SW 1271 (cell line): ENCODE measurements at regions not wholly inside any gene's neighbourhood (a gene's known extent, or its start where the extent isn't known, plus 50 kb on each side); places are given as distances from the start of the nearest gene placed in this dataset.
"Not testable (repeated sequence)": the region's sequence is repeated elsewhere in the genome, so short reads cannot be mapped to it uniquely, and the experiment has no call there.

Source experiments
- DNase-seq, 2 experiments: peaks; one replicate each; lab custom pipeline; 2025; lab: John Stamatoyannopoulos, UW

DNA sequence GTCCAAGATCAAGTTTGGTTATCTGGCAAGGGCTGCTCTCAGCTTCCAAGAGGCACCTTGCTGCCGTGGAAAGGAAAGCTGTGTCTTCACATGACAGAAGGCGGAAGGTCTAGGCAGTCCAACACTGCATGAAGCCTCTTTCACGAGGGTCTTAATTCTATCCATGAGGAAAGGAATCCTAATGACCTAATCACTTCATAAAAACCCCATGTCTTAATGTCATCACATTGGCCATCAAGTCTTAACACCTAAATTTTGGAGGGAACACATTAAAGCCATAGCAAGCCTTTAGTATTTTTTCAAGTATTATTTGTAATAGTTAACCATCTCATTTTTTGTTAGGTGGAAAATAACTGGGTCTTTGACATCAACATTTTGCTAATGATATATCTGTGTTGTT is 858.3 kb downstream of the FLRT2 start:
- DNase-seq, result no peak

DNA sequence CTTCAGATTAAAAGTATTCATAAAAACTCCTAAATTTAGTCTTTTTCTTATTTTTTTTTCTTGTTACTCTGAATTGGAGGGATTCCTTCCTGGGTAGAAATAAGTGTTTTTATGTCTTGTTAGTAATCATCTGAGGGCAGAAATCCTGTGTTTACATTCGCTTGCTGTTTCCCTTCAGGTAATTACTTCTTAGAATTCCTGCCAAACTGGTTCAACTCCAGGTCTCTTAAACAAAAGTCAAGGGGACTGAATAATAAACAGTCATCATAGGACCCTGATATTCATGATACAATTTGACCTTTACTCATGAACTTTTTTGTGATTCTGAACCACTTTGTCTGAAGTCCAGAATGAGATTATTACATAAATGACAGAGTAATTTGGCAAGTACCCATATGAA is 843.9 kb downstream of the FLRT2 start:
- DNase-seq, result no peak

GRCh38 chr14:86372402-86372801 is 842.5 kb downstream of the FLRT2 start:
- no peak for DNase-seq

DNA sequence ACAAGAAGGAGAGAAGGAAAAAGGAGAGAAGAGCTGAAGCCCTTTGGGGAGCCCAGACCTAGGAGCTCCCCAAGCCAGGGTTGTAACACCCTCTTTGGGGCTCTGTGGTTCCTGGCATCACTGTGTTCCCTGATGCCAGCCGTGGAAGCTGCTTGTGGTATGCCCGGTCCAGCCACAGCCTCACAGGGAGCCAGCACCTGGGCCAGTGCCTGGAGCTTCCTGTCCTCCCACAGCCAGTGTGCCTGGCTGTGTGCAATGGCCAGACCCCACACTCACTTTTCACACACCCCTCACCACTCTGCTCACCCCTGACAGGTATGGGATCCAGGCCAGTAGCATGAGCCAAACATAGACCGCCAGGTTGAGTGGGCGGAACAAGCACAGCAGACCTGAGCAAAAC is 834.7 kb downstream of the FLRT2 start:
- DNase-seq, result no peak

DNA sequence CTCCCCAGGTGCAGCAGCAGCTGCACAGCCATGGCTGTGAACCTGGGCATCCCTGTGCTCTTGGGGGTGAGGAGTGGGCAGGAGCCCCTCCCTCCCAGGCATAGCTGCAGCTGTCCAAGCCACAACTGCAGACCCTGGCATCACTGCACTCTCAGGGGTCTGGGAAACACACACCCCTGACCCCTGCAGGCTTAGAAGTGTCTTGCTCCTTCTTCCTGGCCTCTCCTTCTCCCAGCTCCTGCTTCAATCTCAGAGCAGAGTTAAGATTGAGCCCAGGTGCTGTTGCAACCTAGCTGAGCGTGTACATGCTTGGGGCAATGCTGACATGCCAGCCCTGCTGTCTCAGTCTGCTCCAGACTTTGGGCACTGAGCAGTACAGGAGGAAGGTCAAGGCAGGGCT is 833.6 kb downstream of the FLRT2 start:
- no peak for DNase-seq

DNA sequence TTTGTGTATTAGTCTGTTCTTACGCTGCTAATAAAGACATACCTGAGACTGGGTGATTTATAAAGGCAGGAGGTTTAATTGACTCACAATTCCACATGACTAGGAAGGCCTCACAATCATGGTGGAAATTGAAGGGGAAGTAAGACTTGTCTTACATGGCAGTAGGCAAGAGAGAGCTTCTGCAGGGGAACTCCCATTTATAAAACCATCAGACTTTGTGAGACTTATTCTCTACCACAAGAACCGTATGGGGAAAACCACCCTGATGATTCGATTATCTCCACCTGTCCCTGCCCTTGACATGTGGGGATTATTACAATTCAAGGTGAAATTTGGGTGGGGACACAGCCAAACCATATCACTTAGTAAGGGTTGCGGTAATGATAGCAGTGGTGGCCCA is 833.1 kb downstream of the FLRT2 start:
- DNase-seq, result no peak

GRCh38 chr14:86357876-86358275 is 827.9 kb downstream of the FLRT2 start:
- DNase-seq, result no peak

DNA sequence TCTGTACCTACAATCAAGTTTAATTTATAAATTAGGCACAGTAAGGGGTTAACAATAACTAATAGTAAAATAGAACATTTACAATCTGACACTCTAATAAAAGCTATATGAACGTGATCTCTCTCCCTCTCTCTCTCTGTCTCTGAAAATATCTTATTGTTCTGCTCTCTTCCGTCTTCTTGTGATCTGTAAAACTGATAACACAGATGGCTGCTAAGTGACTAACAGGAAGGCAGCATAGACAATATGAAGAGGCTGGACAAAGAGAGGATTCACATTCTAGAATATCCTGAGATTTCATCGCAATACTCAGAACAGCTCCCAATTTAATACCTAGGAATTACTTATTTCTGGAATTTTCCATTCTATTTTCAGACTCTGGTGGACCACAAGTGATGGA is 827.2 kb downstream of the FLRT2 start:
- no peak for DNase-seq

- no peak for DNase-seq
These were observed 817.0 kb downstream of the FLRT2 start for GRCh38 chr14:86346818-86347384.

DNA sequence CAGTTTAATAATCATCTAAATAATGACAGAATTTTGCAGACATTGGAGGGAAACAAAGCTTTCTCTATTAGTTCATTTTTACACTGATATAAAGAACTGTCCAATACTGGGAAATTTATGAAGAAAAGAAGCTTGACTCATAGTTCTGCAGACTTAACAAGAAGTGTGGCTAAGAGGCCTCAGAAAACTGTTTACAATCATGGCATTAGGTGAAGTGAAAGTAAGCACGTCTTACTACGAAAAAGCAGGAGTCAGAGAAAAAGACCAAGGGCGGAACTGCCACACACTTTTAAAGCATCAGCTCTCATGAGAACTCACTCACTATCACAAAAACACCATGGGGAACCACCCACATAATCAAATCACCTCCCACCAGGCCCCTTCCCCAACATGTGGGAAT is 804.4 kb downstream of the FLRT2 start:
- no peak for DNase-seq

DNA sequence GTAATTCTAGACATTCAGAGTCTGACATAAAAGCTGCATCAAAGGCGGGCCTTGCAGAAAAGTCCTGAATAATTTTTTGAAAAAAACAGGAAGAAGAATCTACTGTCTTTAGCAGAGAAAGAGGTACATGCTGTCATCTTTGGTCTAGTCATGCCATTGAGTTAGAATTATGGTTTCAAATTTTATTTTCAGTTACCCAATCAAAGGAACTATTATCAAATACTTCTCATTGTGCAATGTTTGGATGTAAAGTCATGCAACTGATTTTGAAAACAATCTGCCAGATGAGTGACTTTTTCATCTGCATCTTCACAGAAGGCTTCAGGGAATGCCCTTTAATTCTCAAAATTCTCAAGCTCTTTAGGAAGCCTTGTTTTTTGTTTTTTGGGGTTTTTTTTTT is 803.5 kb downstream of the FLRT2 start:
- no peak for DNase-seq

DNA sequence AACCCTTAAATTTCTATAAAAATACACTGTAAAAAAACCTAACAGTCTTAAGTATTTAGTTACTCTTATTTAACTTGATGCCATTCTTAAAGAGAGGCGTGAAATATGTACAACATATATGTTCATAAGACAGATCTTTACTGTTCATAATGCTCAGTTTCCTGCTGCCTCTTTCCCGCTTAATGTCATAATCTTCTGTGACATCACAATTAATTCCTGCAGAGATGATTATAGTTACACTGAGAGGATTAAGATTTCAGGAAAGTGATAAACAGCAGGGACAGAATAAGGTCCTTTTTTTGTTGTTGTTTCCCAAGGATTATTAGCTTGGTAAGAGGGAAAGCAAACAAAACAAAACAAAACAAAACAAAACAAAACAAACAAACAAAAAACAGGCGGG is 801.4 kb downstream of the FLRT2 start:
- DNase-seq, result no peak

DNA sequence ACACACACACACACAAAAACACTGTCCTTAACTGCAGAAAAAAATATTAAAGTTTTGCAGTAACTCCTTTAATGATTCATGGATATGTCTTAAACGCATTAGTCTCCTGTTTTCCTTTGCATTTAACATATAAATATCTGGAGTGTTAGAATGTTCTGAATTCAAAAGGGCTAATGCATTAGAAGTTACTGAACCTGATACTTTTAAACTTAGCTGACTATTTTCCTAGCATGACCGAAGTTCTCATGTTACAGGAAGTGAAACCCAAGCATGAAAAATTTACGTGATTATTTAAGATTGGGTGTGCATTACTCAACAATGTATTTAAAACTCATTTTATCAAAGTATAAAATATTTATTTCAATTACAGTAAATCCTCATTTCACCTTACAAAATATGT is 791.2 kb downstream of the FLRT2 start:
- DNase-seq, result no peak

- DNase-seq, result not testable (repeated sequence)
These were observed 782.3 kb downstream of the FLRT2 start for GRCh38 chr14:86312154-86312665.

DNA sequence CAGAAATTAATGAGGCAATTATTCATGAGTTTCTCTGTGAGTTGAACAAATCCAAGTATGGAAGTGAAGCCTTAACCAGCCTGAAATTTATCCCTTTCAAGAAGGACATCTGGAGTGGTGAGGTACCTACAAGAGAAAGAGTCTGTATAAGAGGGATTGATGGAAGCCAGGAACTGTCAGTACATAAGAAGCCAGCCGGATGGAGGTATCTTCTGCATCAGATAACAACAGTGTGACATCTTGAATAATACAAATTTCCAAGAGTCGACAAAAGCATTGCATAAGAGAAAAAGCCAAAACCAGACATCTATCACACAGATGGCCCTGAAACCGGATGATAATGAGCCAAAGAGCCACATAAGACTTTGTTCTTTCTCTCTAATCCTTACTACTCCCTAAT is 781.2 kb downstream of the FLRT2 start:
- DNase-seq, result no peak

GRCh38 chr14:86310611-86311010 is 780.7 kb downstream of the FLRT2 start:
- DNase-seq, result no peak

DNA sequence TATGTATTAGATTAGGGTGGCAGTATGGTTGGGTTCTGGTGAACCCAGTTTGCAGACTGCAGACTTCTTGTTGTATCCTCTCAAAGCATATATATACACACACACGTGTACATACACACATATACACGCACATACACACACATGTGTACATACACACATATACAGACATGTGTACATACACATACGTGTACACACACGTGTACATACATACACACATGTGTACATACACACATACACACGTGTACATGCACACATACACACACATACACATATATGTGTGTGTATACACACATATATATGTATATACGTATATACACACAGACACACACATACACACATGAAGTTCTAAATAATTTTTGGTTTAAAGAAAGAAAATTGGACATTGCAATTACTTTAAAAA is 780.2 kb downstream of the FLRT2 start:
- DNase-seq, result no peak

GRCh38 chr14:86305058-86305457 is 775.1 kb downstream of the FLRT2 start:
- DNase-seq, result no peak

- no peak for DNase-seq
These were observed 770.0 kb downstream of the FLRT2 start for GRCh38 chr14:86299994-86300393.

GRCh38 chr14:86296173-86296572 is 766.2 kb downstream of the FLRT2 start:
- no peak for DNase-seq

- no peak for DNase-seq
These were observed 758.4 kb downstream of the FLRT2 start for GRCh38 chr14:86288336-86288735.

GRCh38 chr14:86279405-86279804 is 749.5 kb downstream of the FLRT2 start:
- no peak for DNase-seq

GRCh38 chr14:86257973-86258372 is 728.0 kb downstream of the FLRT2 start:
- no peak for DNase-seq

- no peak for DNase-seq
These were observed 713.2 kb downstream of the FLRT2 start for GRCh38 chr14:86243158-86243557.

GRCh38 chr14:86237733-86238132 is 707.8 kb downstream of the FLRT2 start:
- no peak for DNase-seq
